MCF 10A (cell line): ENCODE measurements at regions not wholly inside any gene's neighbourhood (a gene's known extent, or its start where the extent isn't known, plus 50 kb on each side); places are given as distances from the start of the nearest gene placed in this dataset.

Experiments
- BruUV-seq: library from RNA; stranded (reverse); fragments of 400-500 nt; replicated peaks from 2 replicates; lab custom pipeline; 2021; lab: Mats Ljungman, UMichigan
- CTCF ChIA-PET: fragments of 300-600 bp; sonication (Branson Sonifier 250); formaldehyde crosslinking; extraction: SDS; loops from one replicate; lab custom pipeline; 2021; ENCODE audit warnings: antibody characterized with exemption, inconsistent platforms; lab: Yijun Ruan, JAX
- POLR2A ChIA-PET: fragments of 300-600, 350-650 bp; sonication (Branson Sonifier 250); formaldehyde crosslinking; extraction: SDS; loops from one replicate; lab custom pipeline; 2020; ENCODE audit warnings: antibody characterized with exemption, inconsistent platforms; lab: Yijun Ruan, JAX
- DNase-seq: peaks from one replicate; pipeline ENCODE4 v3.0.0-alpha.2; 2018; ENCODE audit not compliant: unreplicated experiment
- H3K27ac Mint-ChIP-seq: one replicate; pipeline ENCODE4 v1.8.0; 2022; ENCODE audit warnings: mild to moderate bottlenecking, low read depth, mixed read lengths; ENCODE audit not compliant: unreplicated experiment
- H3K27me3 Mint-ChIP-seq: one replicate; pipeline ENCODE4 v1.8.0; 2022; ENCODE audit warnings: mixed read lengths; ENCODE audit not compliant: insufficient read depth, unreplicated experiment
- H3K36me3 Mint-ChIP-seq: one replicate; pipeline ENCODE4 v1.8.0; 2022; ENCODE audit warnings: mild to moderate bottlenecking, moderate library complexity, mixed read lengths; ENCODE audit not compliant: insufficient read depth, unreplicated experiment
- H3K4me1 Mint-ChIP-seq: one replicate; pipeline ENCODE4 v1.8.0; 2022; ENCODE audit warnings: mixed read lengths; ENCODE audit not compliant: insufficient read depth, unreplicated experiment
- H3K4me3 Mint-ChIP-seq: one replicate; pipeline ENCODE4 v1.8.0; 2022; ENCODE audit warnings: mild to moderate bottlenecking, moderate library complexity, mixed read lengths; ENCODE audit not compliant: unreplicated experiment
- H3K9me3 Mint-ChIP-seq: one replicate; pipeline ENCODE4 v1.8.0; 2022; ENCODE audit warnings: mixed read lengths; ENCODE audit not compliant: unreplicated experiment
- intact Hi-C: fragments of 100-400 bp; cut with micrococcal nuclease; formaldehyde crosslinking; loops from 2 replicates; pipeline ENCODE4 v1.14.1; 2022
- TF ChIP-seq, protein P1 (sequence below): fragments of 200-600 bp; IDR thresholded peaks from one replicate; pipeline ENCODE4 v1.8.0; 2022; ENCODE audit warnings: antibody characterized with exemption, mild to moderate bottlenecking; ENCODE audit not compliant: unreplicated experiment

DNA sequence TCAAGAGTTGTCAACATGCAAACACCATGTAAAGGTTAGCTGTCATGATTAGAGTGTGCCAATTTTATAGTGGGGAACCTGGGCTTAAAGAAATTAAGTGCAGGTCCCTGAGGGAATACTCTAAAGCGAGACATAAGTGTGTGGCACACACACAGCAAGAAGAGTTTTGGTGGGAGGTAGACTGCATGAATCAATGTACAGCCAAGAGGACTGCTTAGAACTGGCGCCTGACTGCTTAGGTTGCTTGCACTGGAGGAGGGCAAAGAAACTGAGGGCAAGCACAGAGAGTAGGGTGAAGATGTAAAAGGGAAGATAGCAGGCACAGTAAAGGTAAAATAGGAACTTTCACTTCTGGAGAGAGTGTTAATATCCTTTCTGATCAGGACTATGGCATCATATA is 184.9 kb downstream of the SOX2 start:
- Mint-ChIP-seq H3K36me3 (no peaks in the 10 kb centered on the region), H3K9me3 (no peaks in the 10 kb centered on the region), H3K27me3 (no peaks in the 10 kb centered on the region), H3K4me3 (no peak overlapping the region), H3K27ac (no peak overlapping the region), H3K4me1 (no peaks in the 10 kb centered on the region)
- no peak for DNase-seq
- intact Hi-C loops: no loop called here
- POLR2A ChIA-PET: no interaction called here
- BruUV-seq: no TSS peak
- CTCF ChIA-PET: no interaction called here
- TF ChIP-seq, protein P1, sequence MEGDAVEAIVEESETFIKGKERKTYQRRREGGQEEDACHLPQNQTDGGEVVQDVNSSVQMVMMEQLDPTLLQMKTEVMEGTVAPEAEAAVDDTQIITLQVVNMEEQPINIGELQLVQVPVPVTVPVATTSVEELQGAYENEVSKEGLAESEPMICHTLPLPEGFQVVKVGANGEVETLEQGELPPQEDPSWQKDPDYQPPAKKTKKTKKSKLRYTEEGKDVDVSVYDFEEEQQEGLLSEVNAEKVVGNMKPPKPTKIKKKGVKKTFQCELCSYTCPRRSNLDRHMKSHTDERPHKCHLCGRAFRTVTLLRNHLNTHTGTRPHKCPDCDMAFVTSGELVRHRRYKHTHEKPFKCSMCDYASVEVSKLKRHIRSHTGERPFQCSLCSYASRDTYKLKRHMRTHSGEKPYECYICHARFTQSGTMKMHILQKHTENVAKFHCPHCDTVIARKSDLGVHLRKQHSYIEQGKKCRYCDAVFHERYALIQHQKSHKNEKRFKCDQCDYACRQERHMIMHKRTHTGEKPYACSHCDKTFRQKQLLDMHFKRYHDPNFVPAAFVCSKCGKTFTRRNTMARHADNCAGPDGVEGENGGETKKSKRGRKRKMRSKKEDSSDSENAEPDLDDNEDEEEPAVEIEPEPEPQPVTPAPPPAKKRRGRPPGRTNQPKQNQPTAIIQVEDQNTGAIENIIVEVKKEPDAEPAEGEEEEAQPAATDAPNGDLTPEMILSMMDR: no peak

DNA sequence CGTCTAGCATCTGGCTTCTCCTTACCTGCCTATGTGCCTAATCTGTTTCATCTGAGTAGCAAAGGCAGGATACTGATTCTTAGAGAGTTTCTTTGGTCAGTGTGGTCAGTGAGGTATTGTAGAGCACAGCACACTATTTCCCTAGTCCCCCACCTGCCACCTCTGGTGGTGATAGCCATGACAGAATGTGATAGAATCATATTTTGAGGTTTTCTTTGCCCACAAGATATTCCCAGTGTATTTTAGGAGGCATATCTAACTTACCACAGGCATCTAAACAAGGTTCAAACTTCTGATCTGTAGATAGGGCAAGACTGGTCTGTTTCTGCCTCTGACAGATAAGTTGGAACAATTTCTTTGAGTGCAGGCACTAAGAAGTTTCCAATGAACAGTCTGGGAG is 188.0 kb downstream of the SOX2 start:
- Mint-ChIP-seq H3K4me3 (no peak overlapping the region), H3K27me3 (no peaks in the 10 kb centered on the region), H3K36me3 (no peaks in the 10 kb centered on the region), H3K27ac (no peak overlapping the region), H3K4me1 (no peaks in the 10 kb centered on the region), H3K9me3 (no peaks in the 10 kb centered on the region)
- CTCF ChIA-PET: no interaction called here
- TF ChIP-seq, protein P1: no peak
- intact Hi-C loops: no loop called here
- BruUV-seq: no TSS peak
- DNase-seq: no peak
- POLR2A ChIA-PET: interaction anchor here (0.5 kb wide), 1 partner anchor 33 kb away, joined by 3 read pairs; no protein-coding TSS in a partner anchor

DNA sequence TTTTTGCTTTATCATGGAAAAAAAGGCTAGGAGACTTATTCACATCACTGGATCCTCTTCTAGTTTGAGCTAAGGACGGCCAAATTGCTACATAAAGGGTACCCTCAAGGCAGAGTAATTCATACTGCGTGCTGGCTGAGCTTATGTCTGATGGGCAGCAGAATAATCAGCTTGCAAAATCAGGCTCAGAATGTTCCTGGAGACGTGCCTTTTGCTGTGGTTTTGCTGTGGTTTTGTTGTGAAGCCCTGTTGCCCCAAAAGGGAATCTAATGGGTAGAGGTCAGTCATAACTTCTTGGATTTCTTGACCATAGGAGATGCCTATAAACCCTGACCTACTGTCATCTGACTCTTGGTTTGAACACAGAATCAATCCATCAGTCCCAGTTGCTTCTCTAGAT is 189.9 kb downstream of the SOX2 start:
- Mint-ChIP-seq H3K27ac (no peak overlapping the region), H3K36me3 (no peaks in the 10 kb centered on the region), H3K9me3 (no peaks in the 10 kb centered on the region), H3K27me3 (no peaks in the 10 kb centered on the region), H3K4me3 (no peak overlapping the region), H3K4me1 (no peaks in the 10 kb centered on the region)
- no TSS peak for BruUV-seq
- ChIA-PET POLR2A (no interaction called here), CTCF (interaction anchor here (0.8 kb wide), 1 partner anchor 491 kb away, joined by 5 read pairs; no protein-coding TSS in a partner anchor)
- intact Hi-C loops: no loop called here
- no peak for DNase-seq
- TF ChIP-seq, protein P1: no peak

DNA sequence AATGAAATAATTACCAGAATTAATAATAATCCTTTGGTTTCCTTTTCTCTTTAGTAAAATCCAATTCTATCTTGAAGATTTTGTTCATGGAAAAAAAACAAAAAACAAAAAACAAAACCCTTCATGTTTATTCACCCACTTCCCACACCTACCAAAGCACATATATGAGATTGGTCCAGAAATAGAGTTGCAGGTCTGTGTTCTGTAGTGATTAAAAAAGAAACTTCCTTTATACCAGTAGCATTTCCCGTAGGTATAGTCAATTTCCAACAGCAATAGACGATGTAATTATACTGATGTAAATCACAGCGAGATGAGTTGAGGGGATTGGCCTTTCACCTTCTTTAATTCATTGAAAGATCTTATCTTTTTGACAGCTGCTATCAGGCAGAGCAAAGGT is 194.6 kb downstream of the SOX2 start:
- no peaks in the 10 kb centered on the region for H3K9me3 Mint-ChIP-seq
- H3K27me3 Mint-ChIP-seq: no peaks in the 10 kb centered on the region
- ChIA-PET POLR2A (interaction anchor here (0.6 kb wide), 1 partner anchor 477 kb away, joined by 3 read pairs; no protein-coding TSS in a partner anchor), CTCF (interaction anchor here (0.7 kb wide), 1 partner anchor 12 kb away, joined by 3 read pairs; no protein-coding TSS in a partner anchor)
- no peaks in the 10 kb centered on the region for H3K36me3 Mint-ChIP-seq
- intact Hi-C loops: no loop called here
- no peaks in the 10 kb centered on the region for H3K4me1 Mint-ChIP-seq
- no peak for DNase-seq
- TF ChIP-seq, protein P1: no peak
- H3K27ac Mint-ChIP-seq: no peak overlapping the region
- H3K4me3 Mint-ChIP-seq: no peak overlapping the region
- BruUV-seq: no TSS peak
